Ramos (cell line): ENCODE measurements at regions not wholly inside any gene's neighbourhood (a gene's known extent, or its start where the extent isn't known, plus 50 kb on each side); places are given as distances from the start of the nearest gene placed in this dataset.

Experiments
- in situ Hi-C: fragments of 300-500 bp; cut with MboI; formaldehyde crosslinking; loops from one replicate; pipeline ENCODE4 v1.14.3; 2022; ENCODE audit warnings: low sequenced_read_pairs; ENCODE audit not compliant: unreplicated experiment

DNA sequence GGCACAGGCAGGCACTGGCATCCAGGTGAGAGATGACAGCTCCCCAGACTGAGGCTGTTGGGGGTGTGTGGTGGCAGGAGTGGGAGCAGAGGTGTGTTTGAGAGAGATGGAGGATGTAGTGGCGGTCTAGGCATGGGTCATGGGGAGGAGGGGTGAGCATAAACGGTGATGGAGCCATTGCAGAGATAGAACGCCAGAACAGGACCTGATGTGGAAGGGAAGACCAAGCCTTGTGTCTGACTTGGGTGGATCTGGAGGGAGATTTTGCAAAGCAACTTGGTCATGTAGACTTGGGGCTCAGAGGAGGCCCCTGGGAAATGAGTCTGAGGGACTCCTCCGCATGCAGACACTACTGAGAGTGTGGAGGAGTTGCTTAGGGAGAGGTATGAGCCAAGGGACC lies 50.0 kb upstream of the CLDN5 start:
- in situ Hi-C loops = no loop called here

DNA sequence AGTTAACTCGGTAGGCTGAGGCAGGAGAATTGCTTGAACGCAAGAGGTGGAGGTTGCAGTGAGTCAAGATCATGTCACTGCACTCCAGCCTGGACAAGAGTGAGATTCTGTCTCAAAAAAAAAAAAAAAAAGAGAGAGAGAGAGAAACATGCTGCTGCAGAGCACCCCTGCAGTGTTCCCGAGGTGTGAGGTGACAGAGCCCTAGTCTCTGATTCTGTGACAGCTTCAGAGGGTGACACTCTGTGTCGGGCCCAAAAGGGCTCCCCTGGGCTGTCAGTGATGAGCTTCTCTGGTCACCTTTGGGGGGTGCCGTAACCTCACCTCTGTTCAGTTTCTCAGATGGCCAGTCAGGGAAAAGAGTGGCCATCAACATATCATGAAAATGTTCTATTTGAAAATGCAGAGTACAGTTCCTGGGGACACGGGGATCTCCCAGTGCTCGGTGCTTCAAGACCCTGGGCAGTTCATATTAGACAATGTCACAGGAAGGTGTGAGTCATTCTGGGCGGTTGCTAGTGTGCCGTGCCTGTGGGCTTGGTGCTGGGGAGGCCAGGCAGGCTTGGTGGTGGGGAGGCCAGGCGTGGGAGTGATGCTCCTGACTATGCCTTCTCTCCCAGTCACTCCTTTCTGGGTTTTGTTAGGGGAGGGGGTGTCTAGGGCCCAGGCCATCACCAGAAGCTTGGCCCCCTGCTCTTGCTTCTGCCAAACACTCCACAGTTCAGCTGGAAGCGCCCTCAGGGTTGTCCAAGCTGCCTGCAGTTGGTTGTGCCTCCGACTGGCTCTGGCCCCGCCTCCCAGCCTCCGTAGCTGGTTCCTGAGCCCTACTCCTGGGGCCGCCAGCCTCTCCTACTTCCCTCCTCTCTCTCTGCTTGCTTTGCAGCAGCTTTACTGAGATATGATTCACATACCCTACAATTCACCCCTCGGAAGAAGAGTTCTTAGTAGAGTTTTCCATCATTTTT lies 52.5 kb upstream of the CLDN5 start:
- in situ Hi-C loops = no loop called here

DNA sequence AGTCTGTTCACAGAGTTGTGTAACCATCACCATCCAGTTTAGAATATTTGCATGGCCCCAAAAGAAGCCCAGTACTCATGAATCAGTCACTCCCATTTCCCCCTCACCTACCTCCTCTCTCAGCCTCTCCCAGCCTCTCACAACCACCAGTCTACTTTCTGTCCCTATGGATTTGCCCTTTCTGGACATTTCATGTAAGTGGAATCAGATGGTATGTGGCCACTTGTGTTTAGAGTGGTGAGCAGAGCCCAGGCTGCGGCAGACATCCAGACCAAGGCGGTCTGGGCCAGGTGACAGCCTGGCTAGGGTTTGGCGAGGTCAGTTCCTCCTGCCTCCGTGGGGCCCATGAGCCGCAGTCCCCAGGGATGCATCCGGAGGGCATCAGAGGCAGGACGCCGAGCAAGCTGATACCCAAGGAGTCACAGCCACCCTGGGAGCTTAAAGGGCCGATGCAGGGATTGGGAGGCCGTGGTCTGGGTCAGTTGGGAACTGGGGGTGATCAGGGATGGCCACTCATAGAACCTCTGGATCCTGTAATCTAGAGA lies 53.3 kb upstream of the CLDN5 start:
- in situ Hi-C loops = no loop called here

DNA sequence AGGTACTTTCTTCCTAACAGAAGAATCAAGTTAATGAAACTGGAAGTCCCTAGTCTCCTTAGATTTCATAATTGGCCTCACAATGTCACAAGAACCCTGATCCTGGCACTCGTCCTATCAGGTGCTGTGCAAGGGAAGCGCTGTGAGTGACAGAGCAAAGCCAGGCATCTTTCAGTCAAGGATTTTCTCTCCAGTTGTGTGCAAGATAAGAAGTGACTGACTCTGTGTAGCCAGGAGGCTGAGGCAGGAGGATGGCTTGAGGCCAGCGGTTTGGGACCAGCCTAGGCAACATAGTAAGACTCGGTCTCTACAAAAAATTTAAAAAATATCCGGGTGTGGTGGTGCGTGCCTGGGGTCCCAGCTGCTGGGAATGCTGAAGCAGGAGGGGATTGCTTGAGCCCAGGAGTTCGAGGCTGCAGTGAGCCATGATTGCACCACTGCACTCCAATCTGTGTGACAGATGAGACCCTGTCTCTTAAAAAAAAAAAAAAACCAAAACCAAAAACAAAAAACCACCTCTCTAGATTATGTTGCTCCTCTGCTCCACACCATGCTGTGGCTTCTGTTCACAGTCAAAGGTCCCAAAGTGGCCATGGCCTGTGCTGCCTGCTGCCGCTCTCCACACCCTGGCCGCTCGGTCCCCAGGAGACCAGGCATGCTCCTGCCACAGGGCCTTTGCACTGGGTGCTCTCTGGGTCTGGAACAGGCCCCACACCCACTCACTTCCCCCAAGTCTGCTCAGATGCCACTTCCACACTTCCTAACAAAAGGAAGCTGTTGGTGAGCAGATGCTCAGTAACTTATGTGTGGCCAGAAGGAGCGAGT lies 54.2 kb upstream of the CLDN5 start:
- in situ Hi-C loops = no loop called here

DNA sequence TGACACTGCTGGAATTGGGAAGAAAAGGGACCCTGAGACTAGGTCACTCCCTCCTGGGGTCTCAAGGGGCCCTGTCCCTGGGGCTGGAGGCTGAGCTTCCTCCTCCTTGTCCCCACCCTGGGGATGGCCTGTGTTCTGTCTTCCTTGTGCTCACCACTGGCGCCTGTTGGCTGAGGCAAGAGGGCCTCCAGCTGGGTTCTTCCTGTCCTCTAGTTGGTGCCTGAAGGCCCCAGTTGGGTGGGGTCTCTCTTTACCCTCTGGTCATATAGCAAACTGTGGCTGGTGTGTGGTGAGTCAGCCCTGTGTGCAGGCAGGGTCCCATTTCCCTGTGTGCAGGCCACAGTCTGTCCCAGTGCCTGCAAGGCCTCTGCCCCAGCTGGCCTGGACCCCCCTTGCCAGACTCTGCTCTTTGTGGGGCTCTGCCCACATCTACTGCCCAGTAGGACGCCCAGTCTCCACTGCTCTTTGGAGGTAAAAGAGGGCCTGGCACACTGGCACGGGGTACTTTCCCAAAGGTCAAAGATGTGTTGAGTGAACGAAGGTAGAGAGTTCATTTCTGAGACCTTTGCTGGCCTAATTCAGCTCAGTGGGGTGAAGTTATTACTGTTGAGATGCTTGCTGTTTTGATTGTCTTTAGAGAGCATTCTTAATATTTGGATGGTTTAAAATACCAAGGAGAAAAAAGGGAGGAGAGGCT lies 55.1 kb upstream of the CLDN5 start:
- in situ Hi-C loops = no loop called here

DNA sequence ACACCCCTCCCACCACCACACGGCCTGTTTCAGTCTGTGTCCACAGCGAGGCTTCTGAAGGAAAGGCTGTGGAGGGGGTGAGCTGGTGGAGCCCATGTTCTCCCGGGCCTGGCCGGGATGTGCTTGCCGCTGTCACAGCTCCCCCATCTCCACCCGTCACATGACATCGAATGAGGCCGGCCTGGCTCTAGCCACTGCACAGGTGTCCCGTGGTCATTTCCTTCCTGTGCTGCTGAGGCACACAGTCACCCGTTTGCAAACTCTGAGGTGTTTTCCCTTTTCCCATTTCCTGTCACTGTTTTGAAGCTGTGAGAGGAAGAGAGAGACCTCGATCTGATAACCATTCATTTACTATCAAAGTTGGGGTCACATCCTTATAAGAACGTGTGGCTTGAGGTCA lies 55.7 kb upstream of the CLDN5 start:
- in situ Hi-C loops = no loop called here

DNA sequence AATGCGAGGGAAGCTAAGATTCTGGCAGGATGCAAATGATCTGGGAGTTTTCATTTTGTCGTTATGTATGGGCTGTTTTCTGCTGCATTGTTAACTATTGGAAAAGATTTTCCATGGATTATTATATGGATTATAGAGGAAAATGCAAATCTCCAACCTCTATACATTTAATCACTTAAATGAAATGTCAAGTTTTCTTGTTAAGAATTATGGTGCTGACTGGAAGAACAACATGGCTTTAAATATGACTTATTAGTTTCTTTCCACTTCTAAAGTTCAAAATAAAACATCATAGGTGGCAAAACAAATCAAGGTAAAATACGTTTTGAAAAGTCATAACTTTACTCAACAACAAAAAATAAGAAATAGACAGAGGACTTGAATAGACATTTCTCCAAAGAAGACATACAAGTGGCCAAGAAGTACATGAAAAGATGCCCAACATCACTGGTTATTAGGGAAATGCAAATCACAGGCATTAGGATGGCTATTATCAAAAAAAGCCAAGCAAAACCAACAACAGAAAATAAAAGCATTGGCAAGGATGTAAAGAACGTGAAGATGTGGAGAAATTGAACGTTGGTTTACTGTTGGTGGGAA lies 56.2 kb upstream of the CLDN5 start:
- in situ Hi-C loops = no loop called here

DNA sequence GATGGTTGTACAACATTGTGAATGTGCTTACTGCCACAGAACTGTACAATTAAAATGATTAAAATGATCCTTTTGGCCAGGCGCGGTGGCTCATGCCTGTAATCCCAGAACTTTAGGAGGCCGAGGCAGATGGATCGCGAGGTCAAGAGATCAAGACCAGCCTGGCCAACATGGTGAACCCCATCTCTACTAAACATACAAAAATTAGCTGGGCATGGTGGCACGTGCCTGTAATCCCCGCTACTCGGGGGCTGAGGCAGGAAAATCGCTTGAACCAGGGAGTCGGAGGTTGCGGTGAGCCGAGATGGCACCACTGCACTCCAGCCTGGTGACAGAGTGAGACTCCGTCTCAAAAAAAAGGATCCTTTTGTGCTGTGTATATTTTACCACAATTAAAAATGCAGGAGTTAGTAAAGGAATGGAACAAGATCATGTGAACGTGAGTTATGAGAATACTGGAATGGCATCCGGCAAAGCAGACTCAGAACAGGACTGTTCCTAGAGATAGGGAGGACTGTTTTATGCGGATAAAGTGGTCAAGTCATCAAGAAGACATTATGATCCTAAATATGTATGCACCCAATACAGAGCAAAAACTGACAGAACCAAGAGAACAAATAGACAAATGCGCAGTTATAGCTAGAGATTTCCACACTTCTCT lies 58.0 kb upstream of the CLDN5 start:
- in situ Hi-C loops = no loop called here

DNA sequence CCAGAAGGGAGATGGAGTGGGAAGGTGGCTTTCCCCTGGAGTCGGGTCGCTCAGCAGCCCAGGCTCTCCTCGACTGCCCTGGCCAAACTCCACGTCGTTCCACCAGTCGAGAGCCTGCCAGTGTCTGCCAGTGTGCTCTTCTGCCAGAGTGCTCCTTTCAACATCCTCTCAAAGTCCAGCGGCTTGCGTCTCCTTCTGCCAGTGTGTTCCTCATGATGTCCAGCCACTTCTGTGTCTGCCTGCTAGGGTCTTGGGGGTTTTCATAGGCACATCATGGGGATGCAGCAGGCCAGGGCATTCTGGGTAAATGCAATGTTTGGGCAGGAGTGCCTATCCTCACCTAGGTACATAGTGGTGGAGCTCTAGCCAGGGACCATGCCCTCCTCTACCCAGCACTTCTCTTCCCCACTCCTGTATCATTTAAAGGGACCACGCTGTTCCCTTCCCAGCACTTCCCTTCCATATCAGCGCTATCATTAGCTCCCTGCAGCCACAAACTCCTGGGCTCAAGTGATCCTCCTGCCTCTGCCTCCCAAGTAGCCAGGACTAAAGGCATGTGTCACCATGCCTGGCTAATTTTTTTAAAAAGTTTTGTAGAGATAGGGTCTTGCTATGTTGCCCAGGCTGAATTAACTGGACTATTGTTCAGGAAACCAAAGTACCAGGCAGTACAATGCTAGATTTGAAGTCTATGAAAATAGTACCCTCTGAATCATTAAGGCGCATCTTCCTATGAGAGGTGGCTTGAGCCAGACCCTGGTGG lies 62.9 kb upstream of the CLDN5 start:
- in situ Hi-C loops = no loop called here

DNA sequence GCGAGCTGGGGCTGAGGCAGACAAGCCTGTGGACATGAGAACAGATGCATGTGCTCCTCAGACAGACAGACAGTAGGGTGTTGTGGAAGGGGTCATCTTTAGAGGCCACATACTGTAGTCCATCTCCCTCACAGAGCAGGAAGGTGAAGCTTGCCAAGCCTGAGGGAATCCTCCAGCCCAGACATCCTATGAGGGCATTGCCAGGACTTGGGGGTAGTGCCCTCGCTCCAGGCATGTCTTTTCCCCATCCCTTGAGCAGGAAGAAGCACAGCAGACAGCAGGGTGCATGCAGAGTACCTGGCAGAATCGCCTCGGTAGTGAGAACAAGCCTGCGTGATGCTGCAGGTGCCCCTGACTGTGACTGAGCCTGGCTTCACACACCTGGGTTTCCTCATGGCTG lies 66.5 kb upstream of the CLDN5 start:
- in situ Hi-C loops = no loop called here

DNA sequence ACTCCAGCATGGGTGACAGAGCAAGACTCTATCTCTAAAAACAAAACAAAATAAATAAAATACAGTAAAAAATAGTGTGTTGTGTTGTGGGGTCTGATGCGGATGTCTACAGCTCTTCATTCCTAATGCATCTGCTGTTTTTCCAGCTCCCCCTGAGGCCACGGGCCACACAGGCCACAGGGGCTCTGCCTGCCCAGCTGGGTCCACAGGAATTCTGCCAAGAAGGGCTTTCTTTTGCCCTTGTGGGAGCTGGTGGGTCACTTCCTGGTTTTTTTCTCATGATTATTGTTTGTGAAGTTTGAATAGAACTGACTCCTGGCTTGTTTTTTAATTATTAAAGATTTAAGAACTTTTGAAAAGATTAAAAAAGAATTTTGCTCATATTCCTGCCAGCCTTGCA lies 67.4 kb upstream of the CLDN5 start:
- in situ Hi-C loops = no loop called here

DNA sequence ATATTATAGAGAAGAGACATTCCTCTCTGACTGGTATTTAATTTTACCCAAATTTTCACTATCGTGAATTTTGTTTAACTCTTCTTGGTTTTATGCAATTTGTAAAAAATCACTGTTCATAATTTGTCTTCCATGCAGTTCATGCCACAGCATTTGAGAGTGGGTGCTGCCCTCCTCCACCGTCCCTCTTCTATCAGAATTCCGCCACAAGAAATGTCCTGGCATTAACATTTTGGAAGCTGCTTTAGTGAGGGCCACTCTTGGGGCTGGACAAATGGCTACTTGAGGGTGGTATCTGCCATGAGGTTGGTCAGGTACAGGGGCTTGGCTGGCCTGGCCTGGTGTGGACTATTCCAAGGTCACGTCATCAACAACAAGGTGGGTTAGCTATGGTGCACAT lies 68.3 kb upstream of the CLDN5 start:
- in situ Hi-C loops = no loop called here

DNA sequence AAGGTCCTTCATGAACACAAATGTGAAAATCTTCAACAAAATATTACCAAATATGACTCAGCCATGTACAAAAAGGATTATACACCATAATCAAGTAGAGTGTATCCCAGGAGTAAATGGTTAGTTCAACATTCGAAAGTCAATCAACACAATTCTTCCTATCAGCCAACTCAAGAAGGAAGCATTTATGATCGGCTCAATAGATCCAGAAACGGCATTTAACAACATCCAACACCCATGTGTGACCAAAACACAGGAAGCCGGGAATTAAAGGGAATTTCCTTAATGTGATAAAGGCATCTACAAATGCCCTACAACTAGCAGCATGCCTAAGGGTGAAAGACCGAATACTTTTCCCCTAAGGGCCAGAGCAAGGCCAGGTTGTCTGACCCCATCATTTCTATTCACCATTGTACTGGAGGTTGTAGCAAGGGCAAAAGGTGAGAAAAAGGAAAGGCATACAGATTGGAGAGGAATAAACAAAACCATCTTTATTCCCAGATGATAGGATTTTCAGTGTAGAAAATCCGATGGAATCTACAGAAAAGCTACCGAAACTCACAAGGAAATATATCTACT lies 69.9 kb upstream of the CLDN5 start:
- in situ Hi-C loops = no loop called here

DNA sequence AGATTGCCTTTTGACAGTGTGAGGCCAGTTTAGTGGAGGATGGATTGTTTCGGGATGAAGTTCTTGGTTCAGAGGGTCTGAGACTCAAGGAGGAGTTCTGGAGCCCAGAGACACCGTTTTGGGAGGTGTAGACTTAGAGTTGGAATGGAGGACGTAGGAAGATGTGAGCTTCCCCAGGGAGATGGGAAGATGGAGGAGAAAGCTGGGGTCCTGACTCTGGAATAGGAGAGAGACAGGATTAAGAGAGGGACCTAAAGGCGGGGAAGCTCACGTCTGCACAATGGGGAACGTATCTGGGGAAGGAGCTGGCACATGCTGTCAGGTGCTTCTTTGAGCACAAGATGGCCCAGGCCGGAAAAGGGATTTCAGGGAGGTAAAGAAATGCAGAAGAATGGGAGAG lies 71.3 kb upstream of the CLDN5 start:
- in situ Hi-C loops = no loop called here

DNA sequence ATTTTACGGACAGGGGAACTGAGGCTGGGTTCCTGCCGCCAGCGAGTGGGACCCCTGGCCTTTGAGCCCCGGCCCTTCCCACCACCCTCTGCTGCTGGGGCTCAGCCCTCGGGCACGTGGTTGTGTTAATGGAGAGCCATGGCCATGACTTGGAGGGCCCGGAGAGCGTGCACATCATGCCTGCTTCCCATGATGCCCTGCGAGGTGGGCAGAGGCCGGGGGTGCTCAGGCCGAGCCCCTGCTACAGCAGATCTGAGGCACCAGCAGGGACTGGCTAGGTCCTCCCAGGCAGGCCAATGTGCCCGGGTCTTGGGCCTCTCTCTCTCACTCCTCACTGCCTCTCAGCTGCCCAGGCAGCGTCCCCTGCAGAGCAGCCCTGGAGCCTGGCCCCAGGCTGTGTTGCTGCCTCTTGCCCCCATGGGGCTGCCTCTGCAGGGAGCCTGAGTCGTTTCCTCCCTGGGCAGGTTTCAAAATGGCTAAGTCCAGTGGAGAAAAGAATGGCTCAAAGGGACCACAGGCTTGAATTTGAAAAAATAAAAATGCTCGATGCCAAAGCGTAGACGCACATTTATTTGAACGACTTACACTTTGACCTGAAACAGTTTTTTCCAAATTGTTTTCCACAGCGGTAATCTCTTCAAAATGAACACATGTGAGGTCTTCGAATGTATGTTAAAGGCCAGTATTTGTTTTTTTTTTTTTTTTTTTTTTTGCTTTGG lies 72.6 kb upstream of the CLDN5 start:
- in situ Hi-C loops = no loop called here

DNA sequence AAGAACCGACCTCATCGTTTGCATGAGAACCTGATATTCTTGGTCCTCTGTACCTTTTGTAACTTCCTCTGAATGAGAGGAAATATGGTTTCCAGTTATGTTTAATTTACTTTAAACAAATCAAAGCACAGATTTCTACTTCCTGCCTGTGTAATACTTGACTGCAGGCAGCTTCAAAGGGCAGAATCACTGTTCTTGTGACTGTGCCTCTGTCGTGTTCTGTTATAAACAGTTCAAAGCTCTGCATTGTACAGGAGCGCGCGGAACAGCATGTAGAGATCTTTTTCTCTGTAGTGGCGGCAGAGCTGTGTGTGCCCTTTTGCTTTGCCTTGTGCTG lies 73.2 kb upstream of the CLDN5 start:
- in situ Hi-C loops = no loop called here

DNA sequence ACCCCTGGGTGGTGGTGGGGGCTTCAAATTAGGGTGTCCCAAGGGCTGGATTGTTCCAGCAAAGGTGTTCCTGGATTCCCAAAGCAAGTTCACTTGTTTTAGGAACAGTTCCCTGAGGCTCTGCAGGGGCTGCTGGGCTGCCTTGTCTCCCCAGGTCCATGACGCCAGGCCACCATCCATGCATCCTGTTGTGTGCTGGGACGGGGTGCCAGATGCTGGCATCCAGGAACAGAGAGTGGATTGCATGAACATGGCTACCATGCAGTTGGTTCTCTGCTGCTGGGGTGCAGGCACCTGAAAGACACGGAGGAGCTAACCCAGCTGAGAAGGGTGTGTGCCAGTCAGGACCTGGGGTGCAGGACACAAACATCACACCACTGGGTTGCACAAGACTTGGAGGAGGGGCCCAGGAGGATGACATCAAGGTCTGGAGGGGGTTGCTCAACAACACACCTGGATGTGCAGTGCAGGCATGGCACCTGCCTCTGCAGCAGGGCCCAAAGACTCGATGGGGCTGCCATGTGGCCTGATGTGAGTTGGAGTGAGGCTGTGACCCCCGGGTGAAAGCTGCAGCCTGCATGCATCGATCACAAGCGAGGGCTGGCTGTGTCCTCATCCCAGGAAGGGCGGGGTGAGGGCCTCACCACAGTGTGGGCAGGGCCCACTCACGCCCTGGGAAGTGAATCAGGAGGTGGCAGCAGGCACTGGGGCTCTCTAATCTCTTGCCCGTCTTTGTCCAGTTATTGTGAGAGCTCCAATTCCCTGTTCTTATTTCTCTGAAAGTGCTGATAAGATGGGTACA lies 74.0 kb upstream of the CLDN5 start:
- in situ Hi-C loops = no loop called here
